ENCODE measurements at regions not wholly inside any gene's neighbourhood (a gene's known extent, or its start where the extent isn't known, plus 50 kb on each side); places are given as distances from the start of the nearest gene placed in this dataset.

GRCh38 chr4:134885436-134885835, 683.8 kb upstream of the PABPC4L start:
- Histone ChIP-seq H3K36me3 (no peaks in the 10 kb centered on the region), H3K27me3 (no peaks in the 10 kb centered on the region), H3K9me3 (no peaks in the 10 kb centered on the region), H3K4me3 (no peak overlapping the region), H3K27ac (no peak overlapping the region), H3K4me1 (no peaks in the 10 kb centered on the region)
- DNase-seq (no peak), ATAC-seq (no peak), FAIRE-seq (no peak)
- intact Hi-C loops (cut with DNase I) = no loop called here
- WGBS, 2 donors = 45 to 54% methylated on average over 2 of the region's 2 CpGs
- TF ChIP-seq CTCF (IDR thresholded peaks at IDR 0.05) = no peak

DNA sequence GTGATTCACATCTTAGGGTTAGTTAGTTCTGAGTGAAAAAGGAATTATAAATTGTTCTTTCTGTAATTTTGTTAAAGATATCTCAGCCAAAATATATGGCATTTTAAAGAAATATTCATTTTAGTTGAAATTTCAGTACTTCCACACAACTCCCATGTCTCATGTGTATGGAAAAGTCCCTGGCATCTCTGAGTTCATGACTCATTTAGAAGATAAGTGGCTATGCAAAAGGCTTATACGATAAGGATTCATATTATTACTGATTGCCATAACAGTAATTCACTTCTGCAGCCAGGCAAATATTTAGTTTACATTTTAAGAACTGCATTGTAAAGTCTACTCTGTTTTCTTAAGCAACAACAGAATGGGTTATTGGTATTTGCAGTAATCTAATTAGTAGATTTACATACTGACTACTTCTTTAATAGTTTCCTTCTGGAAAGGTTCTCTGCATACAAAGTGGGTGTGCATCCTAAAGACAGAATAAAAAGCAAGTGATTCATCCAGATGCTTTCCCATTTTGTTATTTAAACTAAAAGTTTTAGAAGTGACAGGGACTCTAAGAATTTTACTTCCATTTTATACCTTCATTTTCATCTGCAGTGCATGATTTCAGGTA, 682.4 kb upstream of the PABPC4L start:
- intact Hi-C loops (cut with DNase I) = no loop called here
- WGBS, 2 donors = 42 to 73% methylated on average over 1 of the region's 1 CpG
- no peak for TF ChIP-seq CTCF (IDR thresholded peaks at IDR 0.05)
- ATAC-seq = no peak
- Histone ChIP-seq H3K36me3 (no peaks in the 10 kb centered on the region), H3K27ac (no peak overlapping the region), H3K4me3 (no peak overlapping the region), H3K27me3 (no peaks in the 10 kb centered on the region), H3K4me1 (no peaks in the 10 kb centered on the region), H3K9me3 (no peaks in the 10 kb centered on the region)
- no peak for DNase-seq
- FAIRE-seq = no peak

- WGBS, 2 donors = 82 to 92% methylated on average over 1 of the region's 1 CpG
- ATAC-seq = no peak
These were observed 677.4 kb upstream of the PABPC4L start for GRCh38 chr4:134879019-134879418.

GRCh38 chr4:134867027-134867426, 665.4 kb upstream of the PABPC4L start:
- no peak for FAIRE-seq
- H3K27ac ChIP-seq = no peak overlapping the region
- no peaks in the 10 kb centered on the region for H3K4me1 ChIP-seq
- H3K27me3 ChIP-seq = no peaks in the 10 kb centered on the region
- H3K36me3 ChIP-seq = no peaks in the 10 kb centered on the region
- DNase-seq = no peak
- ATAC-seq = no peak
- intact Hi-C loops (cut with DNase I) = no loop called here
- no peaks in the 10 kb centered on the region for H3K9me3 ChIP-seq
- no peak for TF ChIP-seq CTCF (IDR thresholded peaks at IDR 0.05)
- H3K4me3 ChIP-seq = no peak overlapping the region

More at GRCh38 chr4:134879019-134879418, 677.4 kb upstream of the PABPC4L start:
- Histone ChIP-seq H3K27ac (no peak overlapping the region), H3K9me3 (no peaks in the 10 kb centered on the region), H3K27me3 (no peaks in the 10 kb centered on the region), H3K36me3 (no peaks in the 10 kb centered on the region), H3K4me1 (no peaks in the 10 kb centered on the region), H3K4me3 (no peak overlapping the region)
- peak; percentile 41 for FAIRE-seq
- DNase-seq = no peak
- intact Hi-C loops (cut with DNase I) = no loop called here
- TF ChIP-seq CTCF (IDR thresholded peaks at IDR 0.05) = no peak

DNA sequence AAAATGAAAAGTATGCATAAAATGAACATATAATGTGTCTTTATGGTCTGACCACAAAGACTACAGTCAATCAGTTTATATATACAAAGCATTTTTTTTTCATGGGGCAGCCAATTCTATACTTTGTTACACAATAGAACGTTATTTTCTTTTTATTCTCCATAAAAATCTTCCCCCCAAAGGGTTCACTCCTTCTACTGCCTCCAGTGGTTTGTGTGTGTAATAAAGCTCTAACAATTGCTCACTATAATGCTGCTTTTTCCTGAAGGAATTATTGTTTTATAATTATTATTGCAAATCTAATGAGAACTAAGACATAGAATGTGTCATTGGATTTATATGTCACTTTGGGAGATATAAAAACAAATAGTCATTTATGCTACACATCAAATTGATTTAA, 664.1 kb upstream of the PABPC4L start:
- FAIRE-seq = no peak

More for the DNA sequence above, 664.1 kb upstream of the PABPC4L start:
- Histone ChIP-seq H3K9me3 (no peaks in the 10 kb centered on the region), H3K36me3 (no peaks in the 10 kb centered on the region), H3K4me3 (no peak overlapping the region), H3K27ac (no peak overlapping the region), H3K27me3 (no peaks in the 10 kb centered on the region), H3K4me1 (no peaks in the 10 kb centered on the region)
- intact Hi-C loops (cut with DNase I) = no loop called here
- DNase-seq (no peak), ATAC-seq (no peak)
- no peak for TF ChIP-seq CTCF (IDR thresholded peaks at IDR 0.05)
- 54 to 62% methylated on average over 1 of the region's 1 CpG for WGBS, 2 donors

Data from pancreas (tissue), 10 donors.